GM21367 (cell line): ENCODE measurements at regions not wholly inside any gene's neighbourhood (a gene's known extent, or its start where the extent isn't known, plus 50 kb on each side); places are given as distances from the start of the nearest gene placed in this dataset.

ENCODE experiments used
- ATAC-seq: cut with Tn5 transposase; IDR thresholded peaks from one replicate; pipeline ENCODE4 v1.9.1; 2021; ENCODE audit not compliant: unreplicated experiment

DNA sequence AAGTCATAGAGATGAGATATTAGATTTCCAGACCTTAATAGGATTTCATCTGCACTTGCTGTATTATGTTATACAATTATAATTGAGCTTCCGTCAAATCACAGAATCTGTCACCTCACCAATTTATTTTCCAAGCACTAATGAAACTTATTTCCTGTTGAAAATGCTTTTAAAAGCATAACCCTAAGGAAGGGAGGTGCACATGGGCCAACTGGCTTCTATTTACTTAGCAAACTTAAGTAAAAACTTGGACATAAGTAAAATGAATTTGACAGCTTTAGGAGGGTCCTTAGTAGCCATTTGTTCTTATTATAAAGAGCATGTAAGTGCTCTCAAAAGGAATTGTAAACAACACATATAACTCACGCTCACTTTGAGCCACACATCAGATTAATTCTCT lies 462.2 kb upstream of the TMPO start:
- no peak for ATAC-seq

GRCh38 chr12:98057701-98058100 lies 457.7 kb upstream of the TMPO start:
- no peak for ATAC-seq

- ATAC-seq = no peak
These were observed 457.2 kb upstream of the TMPO start for GRCh38 chr12:98058213-98058612.

DNA sequence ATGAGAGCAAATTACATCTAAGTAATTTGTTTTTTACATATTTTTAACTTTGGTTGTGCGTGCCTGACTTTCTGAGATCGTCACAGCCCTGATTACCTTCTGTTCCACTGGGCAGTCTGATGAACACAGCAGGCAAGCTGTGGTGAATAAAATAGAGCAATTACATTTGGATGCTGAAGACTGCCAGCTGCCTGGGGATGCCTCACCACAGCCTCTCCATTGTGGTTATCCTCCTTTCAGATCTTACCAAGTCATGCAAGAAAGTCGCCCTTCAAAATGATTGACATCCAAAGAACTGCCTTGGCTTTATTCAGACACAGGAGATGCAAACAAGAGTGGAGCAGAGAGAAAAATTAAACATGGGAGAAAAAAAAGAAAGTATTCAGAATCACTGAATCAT lies 456.6 kb upstream of the TMPO start:
- no peak for ATAC-seq

- ATAC-seq = no peak
These were observed 455.6 kb upstream of the TMPO start for GRCh38 chr12:98059659-98060343.

- no peak for ATAC-seq
These were observed 455.0 kb upstream of the TMPO start for GRCh38 chr12:98060411-98060810.

GRCh38 chr12:98062464-98063245 lies 452.7 kb upstream of the TMPO start:
- no peak for ATAC-seq

DNA sequence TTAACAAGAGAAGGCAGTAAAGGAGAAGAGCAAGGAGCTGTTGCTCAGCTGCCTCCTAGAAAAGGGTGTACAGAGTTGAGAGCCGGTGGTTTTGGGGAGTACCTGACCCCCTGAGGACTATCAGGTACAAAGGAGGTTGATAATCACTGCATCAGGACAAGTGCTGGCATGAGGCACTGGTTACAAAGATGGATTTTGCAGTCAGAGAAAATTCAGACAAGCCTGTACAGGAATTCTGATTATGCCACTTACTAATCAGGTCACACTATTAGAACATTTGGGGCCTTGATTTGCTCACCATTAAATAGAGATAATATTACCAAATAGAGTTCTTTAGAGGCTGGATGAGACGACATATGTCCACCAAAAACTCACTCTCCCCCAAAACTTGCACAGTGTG lies 450.9 kb upstream of the TMPO start:
- no peak for ATAC-seq

DNA sequence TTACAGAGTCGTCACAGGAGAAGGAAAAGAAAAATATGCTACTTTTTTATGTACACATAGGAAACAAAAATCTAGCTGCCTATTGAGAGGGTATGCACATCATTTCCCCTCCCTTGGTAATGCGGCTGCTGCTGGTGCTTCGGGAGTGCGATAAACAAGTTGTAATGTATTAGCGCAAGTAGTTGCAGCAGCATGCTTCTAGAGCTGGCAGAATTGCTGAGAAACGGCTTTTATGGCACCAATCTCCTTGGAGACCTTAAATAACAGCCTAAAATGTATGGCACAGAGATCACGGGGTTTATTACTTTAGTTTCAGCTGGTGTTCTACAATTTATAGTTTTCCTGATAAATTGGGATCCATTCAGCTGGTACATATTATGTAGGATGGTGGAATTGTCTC lies 447.6 kb upstream of the TMPO start:
- ATAC-seq = no peak

- ATAC-seq = no peak
These were observed 441.8 kb upstream of the TMPO start for GRCh38 chr12:98073610-98074009.

- ATAC-seq = no peak
These were observed 441.1 kb upstream of the TMPO start for GRCh38 chr12:98074286-98074685.

DNA sequence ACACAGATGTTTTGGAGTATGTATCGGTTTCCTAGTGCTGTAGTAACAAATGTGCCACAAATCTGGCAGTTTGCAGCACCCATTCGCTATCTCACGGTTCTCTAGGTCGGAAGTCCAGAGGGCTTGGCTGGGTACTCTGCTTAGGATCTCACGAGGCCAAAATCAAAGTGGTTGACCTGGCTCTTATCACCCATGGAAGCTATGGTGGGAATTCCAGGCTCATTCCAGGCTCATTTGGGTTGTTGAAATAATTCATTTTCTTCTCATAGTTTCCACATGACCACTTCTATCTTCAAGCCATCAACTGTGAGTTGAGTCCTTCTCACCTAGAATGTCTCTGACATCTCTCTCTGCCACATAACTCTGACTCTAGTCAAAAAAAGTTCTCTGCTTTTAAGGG lies 431.0 kb upstream of the TMPO start:
- no peak for ATAC-seq

GRCh38 chr12:98085046-98085755 lies 430.2 kb upstream of the TMPO start:
- no peak for ATAC-seq

DNA sequence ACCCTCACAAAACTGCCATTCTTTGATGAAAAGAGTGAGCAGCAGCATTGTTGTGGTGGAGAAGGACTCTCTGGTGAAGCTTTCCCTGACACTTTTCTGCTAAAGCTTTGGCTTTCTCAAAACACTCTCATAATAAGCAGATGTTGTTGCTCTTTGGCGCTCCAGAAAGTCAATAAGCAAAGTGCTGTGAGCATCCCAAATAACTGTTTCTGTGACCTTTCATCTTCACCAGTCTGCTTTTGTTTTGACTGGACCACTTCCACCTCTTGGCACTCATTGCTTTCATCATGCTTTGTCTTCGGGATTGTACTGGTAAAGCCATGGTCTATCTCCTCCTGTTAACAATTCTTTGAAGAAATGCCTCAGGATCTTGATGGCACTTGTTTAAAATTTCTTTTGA lies 424.7 kb upstream of the TMPO start:
- no peak for ATAC-seq

DNA sequence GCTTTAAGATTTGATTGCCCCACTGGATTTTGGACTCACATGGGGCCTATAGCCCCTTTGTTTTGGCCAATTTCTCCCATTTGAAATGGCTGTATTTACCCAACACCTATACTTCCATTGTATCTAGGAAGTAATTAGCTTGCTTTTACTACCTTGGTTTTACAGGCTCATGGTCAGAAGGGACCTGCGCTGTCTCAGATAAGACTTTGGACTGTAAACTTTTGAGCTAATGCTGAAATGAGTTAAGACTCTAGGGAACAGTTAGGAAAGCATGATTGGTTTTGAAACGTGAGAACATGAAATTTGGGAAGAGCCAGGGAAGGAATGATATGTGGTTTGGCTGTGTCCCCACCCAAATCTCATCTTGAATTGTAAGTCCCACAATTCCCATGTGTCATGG lies 419.0 kb upstream of the TMPO start:
- no peak for ATAC-seq

DNA sequence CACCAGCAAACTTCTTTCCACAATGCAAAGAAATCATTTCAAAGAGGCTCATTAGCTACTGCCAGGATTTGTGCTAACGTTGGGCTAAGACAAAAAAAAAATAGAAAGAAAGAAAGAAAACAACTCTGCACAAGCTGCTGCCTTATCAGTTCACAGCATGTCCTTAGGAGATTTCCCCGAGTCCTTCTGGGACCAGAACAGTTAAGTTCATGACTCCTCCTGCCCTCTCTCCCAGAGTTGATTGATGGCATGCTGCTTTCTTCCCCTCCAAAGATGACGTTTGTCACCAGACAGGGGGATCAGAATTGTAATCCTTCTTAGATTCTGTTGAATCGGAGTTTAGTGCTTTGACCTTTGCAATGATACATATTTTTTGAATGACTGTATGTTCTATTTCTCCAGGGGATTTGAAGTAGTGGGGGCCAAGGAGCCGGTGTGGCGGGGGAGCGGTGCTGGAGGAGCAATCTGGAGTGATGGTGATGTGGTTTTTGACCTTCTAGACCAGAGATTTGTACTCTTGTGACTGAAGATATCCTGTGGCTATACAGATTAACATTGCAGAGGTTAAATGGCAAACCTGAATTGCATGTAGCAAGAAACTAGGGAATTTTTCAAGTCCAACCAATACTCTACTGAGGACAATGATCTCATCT lies 409.2 kb upstream of the TMPO start:
- ATAC-seq = no peak

DNA sequence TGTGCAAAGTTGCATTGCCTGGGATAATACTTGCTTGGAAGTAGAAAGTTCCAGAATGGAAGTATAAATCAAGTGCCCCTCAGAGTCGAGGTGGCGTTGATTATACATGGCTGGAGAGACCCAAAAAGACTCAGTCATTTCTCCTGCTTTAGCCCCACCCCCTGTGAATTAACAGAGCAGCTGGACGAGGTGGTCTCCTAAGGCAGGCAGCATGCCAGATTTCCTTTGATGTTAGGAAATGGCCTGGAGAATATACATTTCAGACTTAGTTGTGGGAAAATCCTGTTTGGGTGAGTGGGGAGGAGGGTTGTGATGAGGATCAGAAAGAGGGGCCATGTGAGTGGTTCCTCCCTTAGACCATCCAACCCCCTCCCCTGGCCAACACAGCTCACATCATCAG lies 406.1 kb upstream of the TMPO start:
- ATAC-seq = no peak

GRCh38 chr12:98110536-98110935 lies 404.9 kb upstream of the TMPO start:
- ATAC-seq = no peak

DNA sequence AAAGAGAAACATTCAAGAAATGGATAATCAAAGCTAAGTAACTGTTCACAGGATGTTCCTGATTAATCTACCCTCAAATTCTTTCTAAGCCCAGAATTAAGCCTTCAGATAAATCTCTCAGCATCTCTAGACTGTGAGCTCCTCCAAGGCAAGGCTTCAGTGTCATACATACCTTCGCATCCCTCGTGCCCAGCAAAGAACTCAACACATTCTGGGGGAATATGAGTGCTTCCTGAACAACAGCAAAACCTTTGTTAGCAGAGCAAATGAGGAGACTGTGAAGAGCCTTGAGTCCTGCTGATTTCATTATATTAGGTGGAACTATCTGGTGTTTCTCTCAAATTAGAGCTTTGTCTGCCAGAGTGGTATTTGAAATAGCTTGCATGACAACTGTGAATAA lies 401.8 kb upstream of the TMPO start:
- ATAC-seq = no peak

GRCh38 chr12:98121963-98122362 lies 393.4 kb upstream of the TMPO start:
- ATAC-seq = no peak

DNA sequence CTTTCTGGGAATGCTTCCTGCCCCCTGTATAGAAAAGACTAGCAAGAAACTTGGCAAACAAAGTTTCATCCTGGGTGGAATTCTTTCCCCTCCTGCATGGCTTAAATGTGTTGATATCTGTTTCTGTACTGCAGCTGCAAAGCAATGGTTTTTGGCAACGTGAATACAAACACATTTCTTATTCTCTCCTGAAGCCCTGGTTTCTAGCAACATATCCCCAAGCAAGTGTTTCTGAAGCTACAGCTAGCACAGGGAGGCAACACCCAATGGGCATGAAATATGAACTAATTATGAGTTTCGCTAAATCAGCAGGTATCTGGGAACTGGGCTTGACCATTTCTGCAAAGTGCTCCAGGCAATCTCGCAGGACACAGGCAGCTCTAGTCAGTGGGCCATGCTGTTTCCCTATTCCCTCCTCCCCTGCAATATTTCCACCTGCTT lies 392.3 kb upstream of the TMPO start:
- ATAC-seq = no peak
